HEK293T (cell line): ENCODE measurements at regions not wholly inside any gene's neighbourhood (a gene's known extent, or its start where the extent isn't known, plus 50 kb on each side); places are given as distances from the start of the nearest gene placed in this dataset.

Experiments used
- CTCF ChIA-PET: fragments of 350-600 bp; formaldehyde crosslinking; extraction: SDS; loops from one replicate; lab custom pipeline; 2021; ENCODE audit warnings: antibody characterized with exemption, inconsistent platforms; lab: Yijun Ruan, JAX
- POLR2A ChIA-PET: fragments of 350-600 bp; formaldehyde crosslinking; extraction: SDS; loops from one replicate; lab custom pipeline; 2020; ENCODE audit warnings: antibody characterized with exemption, inconsistent platforms; lab: Yijun Ruan, JAX
- DNase-seq: peaks from one replicate; pipeline ENCODE4 v3.0.0; 2012; ENCODE audit warnings: mixed read lengths; ENCODE audit errors: extremely low spot score
- ARNT ChIP-seq: fragments of 450-650 bp; IDR thresholded peaks from 2 replicates; pipeline ENCODE4 v1.6.1; 2017; ENCODE audit warnings: mild to moderate bottlenecking
- BHLHE40 ChIP-seq: fragments of 450-650 bp; IDR thresholded peaks from 2 replicates; pipeline ENCODE4 v1.6.1; 2016; ENCODE audit warnings: mild to moderate bottlenecking, moderate library complexity, borderline replicate concordance
- CTBP1 ChIP-seq: fragments of 450-650 bp; IDR thresholded peaks from 2 replicates; pipeline ENCODE4 v1.6.1; 2016; ENCODE audit warnings: borderline replicate concordance
- ELF4 ChIP-seq: fragments of 450-650 bp; IDR thresholded peaks from 2 replicates; pipeline ENCODE4 v1.6.1; 2017; ENCODE audit warnings: antibody characterized with exemption
- FOXA1 ChIP-seq: fragments of 450-650 bp; IDR thresholded peaks from 2 replicates; pipeline ENCODE4 v1.6.1; 2016; ENCODE audit warnings: mild to moderate bottlenecking
- FOXK2 ChIP-seq: fragments of 450-650 bp; IDR thresholded peaks from 2 replicates; pipeline ENCODE4 v1.6.1; 2016; ENCODE audit warnings: mild to moderate bottlenecking
- FOXM1 ChIP-seq: fragments of 450-650 bp; IDR thresholded peaks from 2 replicates; pipeline ENCODE4 v1.6.1; 2017; ENCODE audit warnings: mild to moderate bottlenecking, borderline replicate concordance
- HDGF ChIP-seq: fragments of 450-650 bp; IDR thresholded peaks from 2 replicates; pipeline ENCODE4 v1.6.1; 2017; ENCODE audit warnings: antibody characterized with exemption, borderline replicate concordance
- L3MBTL2 ChIP-seq: fragments of 450-650 bp; conservative IDR thresholded peaks from 2 replicates; pipeline ENCODE4 v1.6.1; 2016; ENCODE audit warnings: mild to moderate bottlenecking
- LEF1 ChIP-seq: fragments of 450-650 bp; IDR thresholded peaks from 2 replicates; pipeline ENCODE4 v1.6.1; 2017; ENCODE audit warnings: mild to moderate bottlenecking, borderline replicate concordance
- NFRKB ChIP-seq: fragments of 450-650 bp; IDR thresholded peaks from 2 replicates; pipeline ENCODE4 v1.6.1; 2016; ENCODE audit warnings: mild to moderate bottlenecking, moderate library complexity
- PKNOX1 ChIP-seq: fragments of 450-650 bp; IDR thresholded peaks from 2 replicates; pipeline ENCODE4 v1.6.1; 2016
- SP1 ChIP-seq: fragments of 450-650 bp; IDR thresholded peaks from 2 replicates; pipeline ENCODE4 v1.6.1; 2017
- SUZ12 ChIP-seq: fragments of 450-650 bp; IDR thresholded peaks from 2 replicates; pipeline ENCODE4 v1.6.1; 2016; ENCODE audit warnings: mild to moderate bottlenecking
- TARDBP ChIP-seq: fragments of 450-650 bp; IDR thresholded peaks from 2 replicates; pipeline ENCODE4 v1.6.1; 2016
- ZNF384 ChIP-seq: fragments of 450-650 bp; IDR thresholded peaks from 2 replicates; pipeline ENCODE4 v1.6.1; 2016

GRCh38 chr10:69726850-69727249 is 74.9 kb upstream of the COL13A1 start:
- ChIA-PET POLR2A (no interaction called here), CTCF (interaction anchor here (0.6 to 0.7 kb wide), 2 partner anchors 36 to 351 kb away, joined by 3 to 4 read pairs; no protein-coding TSS in a partner anchor)
- no peak for DNase-seq
- TF ChIP-seq NFRKB (no peak), L3MBTL2 (no peak), LEF1 (no peak), SP1 (no peak), HDGF (no peak), BHLHE40 (no peak), FOXK2 (no peak), ARNT (no peak), ELF4 (no peak), TARDBP (no peak), ZNF384 (no peak), CTBP1 (no peak), SUZ12 (no peak), FOXA1 (no peak), PKNOX1 (no peak), FOXM1 (no peak)

- TF ChIP-seq NFRKB (no peak), ARNT (no peak), LEF1 (no peak), PKNOX1 (no peak), L3MBTL2 (no peak), SP1 (no peak), TARDBP (no peak), SUZ12 (no peak), BHLHE40 (no peak), FOXA1 (no peak), CTBP1 (no peak), FOXM1 (no peak), FOXK2 (no peak), ELF4 (no peak), HDGF (no peak), ZNF384 (no peak)
- DNase-seq: no peak
- ChIA-PET CTCF (interaction anchor here (0.5 kb wide), 1 partner anchor 61 kb away, joined by 3 read pairs; no protein-coding TSS in a partner anchor), POLR2A (no interaction called here)
Measured at GRCh38 chr10:69728335-69728870, 73.3 kb upstream of the COL13A1 start.

- POLR2A ChIA-PET: no interaction called here
- no peak for TF ChIP-seq LEF1
- no peak for TF ChIP-seq NFRKB
- no peak for TF ChIP-seq FOXA1
- CTCF ChIA-PET: no interaction called here
- DNase-seq: no peak
Measured at GRCh38 chr10:69729326-69730048, 72.2 kb upstream of the COL13A1 start.

- CTCF ChIA-PET: interaction anchor here (1.2 to 2.0 kb wide), 2 partner anchors 12 to 15 kb away, joined by 3 to 8 read pairs; no protein-coding TSS in a partner anchor
- TF ChIP-seq SUZ12 (no peak), SP1 (no peak), BHLHE40 (no peak), ELF4 (no peak), FOXK2 (no peak), ZNF384 (no peak), TARDBP (no peak), CTBP1 (no peak), FOXA1 (no peak), PKNOX1 (no peak), L3MBTL2 (no peak), NFRKB (no peak)
Measured at GRCh38 chr10:69730251-69731156, 71.2 kb upstream of the COL13A1 start.

GRCh38 chr10:69731184-69731583 is 70.5 kb upstream of the COL13A1 start:
- ChIA-PET POLR2A (no interaction called here), CTCF (interaction anchor here (1.2 to 2.0 kb wide), 2 partner anchors 12 to 15 kb away, joined by 3 to 8 read pairs; no protein-coding TSS in a partner anchor)
- TF ChIP-seq FOXM1 (no peak), ELF4 (no peak), CTBP1 (no peak), NFRKB (no peak), ARNT (no peak), ZNF384 (no peak), LEF1 (no peak), L3MBTL2 (no peak), SUZ12 (no peak), PKNOX1 (no peak), BHLHE40 (no peak), HDGF (no peak), FOXA1 (no peak), FOXK2 (no peak), TARDBP (no peak), SP1 (no peak)
- DNase-seq: no peak

More at GRCh38 chr10:69730251-69731156, 71.2 kb upstream of the COL13A1 start:
- DNase-seq: no peak
- POLR2A ChIA-PET: no interaction called here
